ENCODE measurements at regions not wholly inside any gene's neighbourhood (a gene's known extent, or its start where the extent isn't known, plus 50 kb on each side); places are given as distances from the start of the nearest gene placed in this dataset.

- Mint-ChIP-seq H3K4me1 (peaks cover 22% of the 10 kb centered on the region), H3K36me3 (peaks cover 7% of the 10 kb centered on the region), H3K27me3 (ENCODE audit: low read depth) (no peaks in the 10 kb centered on the region), H3K9me3 (peaks cover 14% of the 10 kb centered on the region), H3K4me3 (peak overlapping the region; percentile 1), H3K27ac (peak overlapping the region; percentile 82)
- DNase-seq (ENCODE audit: low spot score in 2 of 2, unreplicated experiment in 2 of 2), result no peak
- TF ChIP-seq CTCF (IDR thresholded peaks at IDR 0.05; ENCODE audit: unreplicated experiment), result no peak
Measured at GRCh38 chr9:82332018-82332773, 343.6 kb downstream of the SPATA31D1 start.

GRCh38 chr9:82332774-82333152, 344.2 kb downstream of the SPATA31D1 start:
- Mint-ChIP-seq H3K36me3 (peaks cover 4% of the 10 kb centered on the region), H3K27ac (peak overlapping the region; percentile 82), H3K27me3 (ENCODE audit: low read depth) (no peaks in the 10 kb centered on the region), H3K4me1 (peaks cover 22% of the 10 kb centered on the region), H3K9me3 (peaks cover 10% of the 10 kb centered on the region), H3K4me3 (no peak overlapping the region)
- TF ChIP-seq CTCF (IDR thresholded peaks at IDR 0.05; ENCODE audit: unreplicated experiment), result no peak
- DNase-seq (ENCODE audit: low spot score in 2 of 2, unreplicated experiment in 2 of 2), result no peak

GRCh38 chr9:82333671-82334070, 345.1 kb downstream of the SPATA31D1 start:
- TF ChIP-seq CTCF (IDR thresholded peaks at IDR 0.05; ENCODE audit: unreplicated experiment), result no peak
- no peak for DNase-seq (ENCODE audit: low spot score in 2 of 2, unreplicated experiment in 2 of 2)
- Mint-ChIP-seq H3K9me3 (peaks cover 7% of the 10 kb centered on the region), H3K27ac (no peak overlapping the region), H3K4me1 (peaks cover 22% of the 10 kb centered on the region), H3K36me3 (peaks cover 3% of the 10 kb centered on the region), H3K27me3 (ENCODE audit: low read depth) (no peaks in the 10 kb centered on the region), H3K4me3 (no peak overlapping the region)

GRCh38 chr9:82334286-82334685, 345.7 kb downstream of the SPATA31D1 start:
- H3K9me3 Mint-ChIP-seq, result peaks cover 3% of the 10 kb centered on the region
- no peaks in the 10 kb centered on the region for H3K27me3 Mint-ChIP-seq (ENCODE audit: low read depth)
- H3K4me1 Mint-ChIP-seq, result peaks cover 27% of the 10 kb centered on the region
- TF ChIP-seq CTCF (IDR thresholded peaks at IDR 0.05; ENCODE audit: unreplicated experiment), result no peak
- H3K27ac Mint-ChIP-seq, result no peak overlapping the region
- no peak overlapping the region for H3K4me3 Mint-ChIP-seq
- no peak for DNase-seq (ENCODE audit: low spot score in 2 of 2, unreplicated experiment in 2 of 2)
- no peaks in the 10 kb centered on the region for H3K36me3 Mint-ChIP-seq

GRCh38 chr9:82337351-82337750, 348.8 kb downstream of the SPATA31D1 start:
- Mint-ChIP-seq H3K4me1 (peaks cover 48% of the 10 kb centered on the region), H3K27me3 (ENCODE audit: low read depth) (no peaks in the 10 kb centered on the region), H3K36me3 (no peaks in the 10 kb centered on the region), H3K27ac (no peak overlapping the region), H3K9me3 (no peaks in the 10 kb centered on the region), H3K4me3 (no peak overlapping the region)
- TF ChIP-seq CTCF (IDR thresholded peaks at IDR 0.05; ENCODE audit: unreplicated experiment), result no peak
- DNase-seq (ENCODE audit: low spot score in 2 of 2, unreplicated experiment in 2 of 2), result no peak

Measured in mesothelial cell of epicardium (in vitro differentiated cells).